Mesendoderm (in vitro differentiated cells): ENCODE measurements at regions not wholly inside any gene's neighbourhood (a gene's known extent, or its start where the extent isn't known, plus 50 kb on each side); places are given as distances from the start of the nearest gene placed in this dataset.

Experiments
- DNase-seq: peaks from one replicate; pipeline ENCODE4 v3.0.0; 2013
- H2AK5ac ChIP-seq: 2 replicates; pipeline ENCODE4 v1.6.1; 2013; ENCODE audit warnings: low read length, inconsistent platforms
- H2BK120ac ChIP-seq: 2 replicates; pipeline ENCODE4 v1.6.1; 2013; ENCODE audit warnings: low read depth, mild to moderate bottlenecking, low read length, moderate library complexity, mixed read lengths
- H2BK15ac ChIP-seq: replicated peaks from 2 replicates; pipeline ENCODE4 v1.6.1; 2013; ENCODE audit warnings: low read depth, mild to moderate bottlenecking, moderate library complexity
- H2BK5ac ChIP-seq: 2 replicates; pipeline ENCODE4 v1.6.1; 2013; ENCODE audit warnings: low read length, inconsistent platforms
- H3K18ac ChIP-seq: 2 replicates; pipeline ENCODE4 v1.6.1; 2013; ENCODE audit warnings: mild to moderate bottlenecking, low read length, mixed read lengths
- H3K23ac ChIP-seq: one replicate; pipeline ENCODE4 v1.6.1; 2013; ENCODE audit warnings: low read length
- H3K27ac ChIP-seq: 2 replicates; pipeline ENCODE4 v1.5.1; 2013; ENCODE audit warnings: low read depth, mild to moderate bottlenecking, inconsistent platforms, low read length, moderate library complexity
- H3K27me3 ChIP-seq: 2 replicates; pipeline ENCODE4 v1.6.1; 2013; ENCODE audit warnings: low read length, control low read depth, mild to moderate bottlenecking, inconsistent platforms; ENCODE audit not compliant: insufficient read depth, poor library complexity
- H3K36me3 ChIP-seq: 2 replicates; pipeline ENCODE4 v1.6.1; 2013; ENCODE audit warnings: low read length, inconsistent platforms; ENCODE audit not compliant: control insufficient read depth, insufficient read depth
- H3K4ac ChIP-seq: one replicate; pipeline ENCODE4 v1.6.1; 2013; ENCODE audit warnings: low read depth, mild to moderate bottlenecking, low read length, moderate library complexity
- H3K4me1 ChIP-seq: 2 replicates; pipeline ENCODE4 v1.6.1; 2013; ENCODE audit warnings: low read depth, low read length, inconsistent platforms; ENCODE audit not compliant: control insufficient read depth
- H3K4me2 ChIP-seq: 2 replicates; pipeline ENCODE4 v1.6.1; 2013; ENCODE audit warnings: low read length
- H3K4me3 ChIP-seq: 2 replicates; pipeline ENCODE4 v1.5.1; 2013; ENCODE audit warnings: mild to moderate bottlenecking, low read length
- H3K56ac ChIP-seq: one replicate; pipeline ENCODE4 v1.6.1; 2013; ENCODE audit warnings: low read length
- H3K79me1 ChIP-seq: 2 replicates; pipeline ENCODE4 v1.6.1; 2013; ENCODE audit warnings: low read length, inconsistent platforms
- H3K79me2 ChIP-seq: 2 replicates; pipeline ENCODE4 v1.6.1; 2013; ENCODE audit warnings: mild to moderate bottlenecking, low read length; ENCODE audit not compliant: control insufficient read depth, insufficient read depth
- H3K9ac ChIP-seq: 2 replicates; pipeline ENCODE4 v1.6.1; 2013; ENCODE audit warnings: low read length, inconsistent platforms
- H4K5ac ChIP-seq: one replicate; pipeline ENCODE4 v1.6.1; 2013; ENCODE audit warnings: low read length
- H4K8ac ChIP-seq: one replicate; pipeline ENCODE4 v1.6.1; 2013; ENCODE audit warnings: low read depth, mild to moderate bottlenecking, control low read depth, low read length, moderate library complexity
- WGBS: extraction: QIAGEN DNeasy Blood & Tissue Kit; methylation state at CpG from one replicate; pipeline ENCODE4 v1.1.7; 2013; ENCODE audit warnings: low lambda C conversion rate, missing lambda C conversion rate; ENCODE audit not compliant: insufficient coverage; ENCODE audit errors: extremely low coverage; 5-methylcytosine and 5-hydroxymethylcytosine counted together

DNA sequence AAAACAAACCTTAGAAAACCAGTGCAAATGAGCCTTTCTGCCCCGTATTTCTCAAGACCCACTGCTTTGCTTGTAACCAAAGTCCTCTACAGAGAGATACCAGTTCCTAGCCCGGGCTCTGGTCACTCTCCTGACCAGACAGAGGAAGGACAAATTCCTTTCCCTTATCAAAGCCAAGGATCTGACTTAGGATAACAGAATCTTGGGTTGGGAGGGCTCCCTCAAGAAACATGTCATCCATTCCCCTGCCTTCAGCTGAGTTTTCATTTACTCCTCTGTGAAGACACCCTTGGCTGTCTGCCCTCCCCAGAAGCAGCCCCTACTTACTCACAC, 116.0 kb upstream of the PARP11 start:
- Histone ChIP-seq H3K4me1 (no peaks in the 10 kb centered on the region), H2BK120ac (no peak overlapping the region), H3K9ac (no peak overlapping the region), H2AK5ac (no peak overlapping the region), H3K4ac (no peak overlapping the region), H3K79me2 (no peaks in the 10 kb centered on the region), H3K36me3 (no peaks in the 10 kb centered on the region), H4K8ac (no peak overlapping the region), H3K4me3 (no peak overlapping the region), H2BK5ac (no peak overlapping the region), H3K23ac (no peak overlapping the region), H4K5ac (no peak overlapping the region), H2BK15ac (no peak overlapping the region), H3K18ac (no peak overlapping the region), H3K4me2 (no peak overlapping the region), H3K27me3 (no peaks in the 10 kb centered on the region), H3K27ac (no peak overlapping the region), H3K56ac (no peak overlapping the region), H3K79me1 (no peaks in the 10 kb centered on the region)
- no CpG with 5 or more reads among the region's 2 CpGs for WGBS
- peak; percentile 56 for DNase-seq

DNA sequence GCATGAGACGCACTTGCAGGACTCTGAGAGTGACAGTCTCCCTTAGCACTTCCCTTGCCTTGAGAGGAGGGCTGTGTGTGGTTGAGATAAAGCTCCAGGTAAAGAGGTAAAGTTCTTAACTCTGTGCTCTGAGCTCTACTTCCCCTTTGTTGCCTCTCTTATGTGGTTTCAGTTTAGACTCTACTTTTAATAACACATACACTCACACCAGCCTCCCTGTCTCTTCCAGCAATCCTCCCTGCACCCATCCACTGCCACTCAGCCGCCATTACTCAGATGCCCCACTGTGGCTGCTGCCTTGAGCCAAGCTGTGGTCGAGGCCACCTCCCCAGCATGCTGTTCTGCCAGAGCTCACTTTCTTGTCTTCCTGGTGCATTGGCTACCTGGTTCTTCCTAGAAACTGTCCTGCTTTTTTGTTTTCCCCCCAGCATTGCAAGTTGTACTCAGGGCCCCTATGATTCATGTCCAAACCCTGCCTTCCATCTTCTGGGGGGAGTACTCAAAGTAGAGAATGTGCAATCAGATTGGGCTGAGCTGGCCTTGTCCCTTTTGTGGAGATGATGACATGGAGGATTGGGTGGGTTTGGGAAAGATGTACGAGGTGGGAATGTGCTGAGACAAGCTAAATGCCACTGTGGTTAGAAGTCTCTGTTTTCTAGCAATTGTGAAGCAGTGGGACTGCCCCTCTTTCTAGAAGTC, 115.5 kb upstream of the PARP11 start:
- no peak for DNase-seq
- Histone ChIP-seq H2BK120ac (no peak overlapping the region), H3K27me3 (no peaks in the 10 kb centered on the region), H3K18ac (no peak overlapping the region), H4K5ac (no peak overlapping the region), H3K56ac (no peak overlapping the region), H3K9ac (no peak overlapping the region), H3K23ac (no peak overlapping the region), H3K4me2 (no peak overlapping the region), H3K4ac (no peak overlapping the region), H3K4me1 (no peaks in the 10 kb centered on the region), H3K79me2 (no peaks in the 10 kb centered on the region), H3K4me3 (no peak overlapping the region), H2AK5ac (no peak overlapping the region), H3K36me3 (no peaks in the 10 kb centered on the region), H2BK5ac (no peak overlapping the region), H4K8ac (no peak overlapping the region), H2BK15ac (no peak overlapping the region), H3K27ac (no peak overlapping the region), H3K79me1 (no peaks in the 10 kb centered on the region)
- WGBS: no CpG with 5 or more reads among the region's 4 CpGs

DNA sequence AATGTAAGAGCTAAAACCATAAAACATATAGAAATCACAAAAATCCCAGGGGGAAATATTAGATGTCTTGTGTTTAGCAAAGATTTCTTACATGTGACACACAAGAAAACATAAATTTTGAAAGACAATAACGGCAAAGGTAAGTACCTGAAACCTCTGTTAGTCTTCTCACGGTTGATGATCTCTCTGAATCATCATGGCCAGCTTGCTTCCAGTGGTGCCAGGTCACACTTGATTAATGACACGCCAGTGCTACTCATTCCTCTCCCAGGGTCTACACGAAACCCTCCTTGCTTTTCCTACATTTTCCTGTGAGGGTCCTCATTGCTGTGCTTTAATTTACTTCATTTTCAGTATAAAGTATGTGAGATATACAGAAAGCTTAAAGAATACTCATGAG, 114.4 kb upstream of the PARP11 start:
- WGBS: no CpG with 5 or more reads among the region's 4 CpGs
- Histone ChIP-seq H3K23ac (no peak overlapping the region), H3K9ac (no peak overlapping the region), H3K36me3 (no peaks in the 10 kb centered on the region), H2BK5ac (no peak overlapping the region), H3K4ac (no peak overlapping the region), H3K79me2 (no peaks in the 10 kb centered on the region), H2BK120ac (no peak overlapping the region), H3K79me1 (no peaks in the 10 kb centered on the region), H3K56ac (no peak overlapping the region), H3K27ac (no peak overlapping the region), H3K18ac (no peak overlapping the region), H2AK5ac (no peak overlapping the region), H3K4me1 (no peaks in the 10 kb centered on the region), H2BK15ac (no peak overlapping the region), H4K5ac (no peak overlapping the region), H3K4me3 (no peak overlapping the region), H4K8ac (no peak overlapping the region), H3K27me3 (no peaks in the 10 kb centered on the region), H3K4me2 (no peak overlapping the region)
- DNase-seq: no peak

DNA sequence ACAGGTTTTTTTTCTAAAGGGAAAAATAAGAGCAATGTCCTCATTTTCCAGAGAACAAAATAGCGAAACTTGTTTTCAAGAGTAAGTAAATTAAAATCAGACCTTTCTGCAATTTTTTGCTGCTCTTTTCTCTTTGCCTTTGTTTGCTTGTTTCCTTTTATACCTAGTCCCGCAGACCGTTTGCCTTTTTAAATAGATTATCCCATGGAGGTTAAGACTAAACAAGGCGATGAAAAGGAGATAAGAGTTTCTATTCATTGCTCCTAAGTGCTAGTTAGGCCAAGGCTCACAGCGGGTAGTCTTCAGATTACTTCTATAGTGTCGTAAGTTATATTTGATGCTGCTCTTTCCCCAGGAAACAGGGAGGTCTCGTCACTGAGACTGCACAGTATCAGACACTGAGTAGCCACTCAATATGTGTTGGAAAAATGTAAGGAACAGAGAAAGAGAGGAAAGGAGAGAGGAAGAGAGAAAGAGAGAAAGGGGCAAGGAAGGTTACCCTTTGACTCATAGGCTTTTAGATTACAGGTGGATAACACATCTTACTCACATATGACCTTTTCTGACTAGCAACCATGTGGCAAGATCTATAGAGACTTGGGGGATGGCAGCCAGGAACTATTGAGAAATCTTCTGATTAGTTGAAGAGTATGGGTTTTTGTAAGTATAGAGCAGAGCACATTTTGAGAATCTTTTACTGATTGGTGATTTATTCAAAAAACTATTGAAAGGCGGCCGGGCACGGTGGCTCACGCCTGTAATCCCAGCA, 107.5 kb upstream of the PARP11 start:
- Histone ChIP-seq H3K36me3 (no peaks in the 10 kb centered on the region), H2BK120ac (no peak overlapping the region), H3K27ac (no peak overlapping the region), H3K4ac (no peak overlapping the region), H3K79me2 (no peaks in the 10 kb centered on the region), H2BK15ac (no peak overlapping the region), H4K5ac (no peak overlapping the region), H3K27me3 (no peaks in the 10 kb centered on the region), H2BK5ac (no peak overlapping the region), H3K18ac (no peak overlapping the region), H3K4me3 (no peak overlapping the region), H3K9ac (no peak overlapping the region), H4K8ac (no peak overlapping the region), H3K23ac (no peak overlapping the region), H3K4me2 (no peak overlapping the region), H3K56ac (no peak overlapping the region), H2AK5ac (no peak overlapping the region), H3K4me1 (no peaks in the 10 kb centered on the region), H3K79me1 (no peaks in the 10 kb centered on the region)
- no CpG with 5 or more reads among the region's 11 CpGs for WGBS
- DNase-seq: no peak

DNA sequence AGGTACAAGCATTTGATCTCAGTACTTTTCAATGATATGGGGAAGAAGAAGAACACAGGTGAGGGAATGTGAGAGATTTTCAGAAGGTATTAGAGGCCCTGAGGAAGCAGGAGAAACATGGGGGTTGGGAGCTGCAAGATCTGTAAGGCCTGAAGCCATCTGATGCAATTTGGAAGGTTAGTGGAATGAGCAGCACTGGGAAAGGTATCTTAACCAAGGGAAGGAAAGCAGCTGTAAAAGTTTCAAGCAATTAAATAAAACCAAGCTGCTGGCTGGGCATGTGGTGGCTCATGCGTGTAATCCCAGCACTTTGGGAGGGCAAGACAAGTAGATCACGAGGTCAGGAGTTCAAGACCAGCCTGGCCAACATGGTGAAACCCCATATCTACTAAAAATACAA, 104.4 kb upstream of the PARP11 start:
- no peak overlapping the region for H3K56ac ChIP-seq
- peak; percentile 46 for DNase-seq
- no peak overlapping the region for H2BK5ac ChIP-seq
- H3K36me3 ChIP-seq: no peaks in the 10 kb centered on the region
- H3K27me3 ChIP-seq: no peaks in the 10 kb centered on the region
- H3K4me1 ChIP-seq: no peaks in the 10 kb centered on the region
- H3K18ac ChIP-seq: no peak overlapping the region
- H3K79me1 ChIP-seq: no peaks in the 10 kb centered on the region
- no peak overlapping the region for H4K8ac ChIP-seq
- no peak overlapping the region for H2BK120ac ChIP-seq
- H2BK15ac ChIP-seq: no peak overlapping the region
- H3K9ac ChIP-seq: no peak overlapping the region
- H3K4me3 ChIP-seq: no peak overlapping the region
- H4K5ac ChIP-seq: no peak overlapping the region
- H3K79me2 ChIP-seq: no peaks in the 10 kb centered on the region
- WGBS: no CpG with 5 or more reads among the region's 2 CpGs
- no peak overlapping the region for H2AK5ac ChIP-seq
- H3K4ac ChIP-seq: no peak overlapping the region
- H3K23ac ChIP-seq: no peak overlapping the region
- H3K27ac ChIP-seq: no peak overlapping the region
- no peak overlapping the region for H3K4me2 ChIP-seq
